GM12878 (cell line): ENCODE measurements at regions not wholly inside any gene's neighbourhood (a gene's known extent, or its start where the extent isn't known, plus 50 kb on each side); places are given as distances from the start of the nearest gene placed in this dataset.

Experiments
- ATAC-seq: fragments of 200-7000 bp; cut with Tn5 transposase; 3 replicates; pipeline ENCODE4 v1.9.1; 2020; ENCODE audit warnings: mild to moderate bottlenecking, moderate library complexity
- BruUV-seq: library from RNA; stranded (reverse); fragments of 400-500 nt; replicated peaks from 2 replicates; lab custom pipeline; 2021; lab: Mats Ljungman, UMichigan
- CTCF ChIA-PET: fragments of 300-600 bp; sonication (Branson Sonifier 250); formaldehyde crosslinking; extraction: SDS; loops from one replicate; lab custom pipeline; 2021; ENCODE audit warnings: inconsistent platforms; lab: Yijun Ruan, JAX
- POLR2A ChIA-PET: fragments of 350-600 bp; formaldehyde crosslinking; extraction: SDS; loops from one replicate; lab custom pipeline; 2021; ENCODE audit warnings: inconsistent platforms; lab: Charles Lee
- RAD21 ChIA-PET: fragments of 300-600 bp; sonication (Branson Sonifier 250); formaldehyde crosslinking; loops from one replicate; lab custom pipeline; 2023; ENCODE audit warnings: antibody characterized with exemption; ENCODE audit not compliant: unreplicated experiment; lab: Charles Lee
- SMC1A ChIA-PET: fragments of 300-600 bp; sonication (Branson Sonifier 250); formaldehyde crosslinking; loops from one replicate; lab custom pipeline; 2023; ENCODE audit not compliant: unreplicated experiment, uncharacterized antibody; lab: Charles Lee
- DNase-seq: peaks from one replicate; pipeline ENCODE4 v3.0.0-alpha.2; 2011; ENCODE audit warnings: low read depth, low spot score
- FAIRE-seq: peaks from 3 replicates; lab custom pipeline; 2011; peaks lifted over from hg19 to GRCh38; lab: Jason Lieb, UNC
- H2AFZ ChIP-seq: 2 replicates; pipeline ENCODE4 v1.6.0; 2011; ENCODE audit warnings: low read depth, low read length, control low read depth; ENCODE audit not compliant: control insufficient read depth
- H3K27ac ChIP-seq: 2 replicates; pipeline ENCODE4 v1.5.1; 2011; ENCODE audit warnings: control low read depth; ENCODE audit not compliant: control insufficient read depth, insufficient read depth
- H3K27me3 ChIP-seq, 2 experiments: replicated peaks in 1 of 2; 2 replicates each; pipeline versions ENCODE4 v1.6.0 to v1.6.1; 2011; ENCODE audit warnings: low read length in 1 of 2; ENCODE audit not compliant: control insufficient read depth in 2 of 2, insufficient read depth in 2 of 2
- H3K36me3 ChIP-seq, 2 experiments: 2 replicates each; pipeline ENCODE4 v1.5.1; 2011; ENCODE audit warnings: low read length in 1 of 2; ENCODE audit not compliant: control insufficient read depth in 2 of 2, insufficient read depth in 2 of 2
- H3K4me1 ChIP-seq: 2 replicates; pipeline ENCODE4 v1.6.1; 2011; ENCODE audit warnings: mild to moderate bottlenecking, low read length, moderate library complexity, mixed read lengths; ENCODE audit not compliant: control insufficient read depth, insufficient read depth
- H3K4me2 ChIP-seq: 2 replicates; pipeline ENCODE4 v1.6.0; 2011; ENCODE audit warnings: control low read depth; ENCODE audit not compliant: control insufficient read depth, insufficient read depth
- H3K4me3 ChIP-seq: fragments of 200-600 bp; sonication (generic); 2 replicates; pipeline ENCODE4 v1.5.1; 2016
- H3K79me2 ChIP-seq: 2 replicates; pipeline ENCODE4 v1.6.0; 2011; ENCODE audit warnings: low read length; ENCODE audit not compliant: control insufficient read depth, insufficient read depth
- H3K9ac ChIP-seq: 2 replicates; pipeline ENCODE4 v1.8.0; 2011; ENCODE audit warnings: low read length, control low read depth, mixed read lengths; ENCODE audit not compliant: control insufficient read depth, insufficient read depth
- H3K9me3 ChIP-seq: replicated peaks from 3 replicates; pipeline ENCODE4 v1.5.1; 2011; ENCODE audit warnings: mild to moderate bottlenecking, low read length; ENCODE audit not compliant: control insufficient read depth, insufficient read depth
- H4K20me1 ChIP-seq: 2 replicates; pipeline ENCODE4 v1.6.0; 2011; ENCODE audit not compliant: control insufficient read depth, insufficient read depth
- CEBPB ChIP-seq, 2 experiments: fragments of 150-350 bp in 1 of 2; IDR thresholded peaks; 2 replicates each; pipeline ENCODE4 v1.6.1; 2012 to 2014; ENCODE audit warnings: low read depth in 2 of 2, low read length in 2 of 2, borderline replicate concordance in 1 of 2, inconsistent platforms in 1 of 2
- FOXM1 ChIP-seq: IDR thresholded peaks from 2 replicates; pipeline ENCODE4 v1.6.1; 2012; ENCODE audit warnings: low read depth, mild to moderate bottlenecking, inconsistent platforms, low read length, moderate library complexity
- JUNB ChIP-seq: IDR thresholded peaks from 2 replicates; pipeline ENCODE4 v1.6.1; 2016; ENCODE audit warnings: antibody characterized with exemption, mild to moderate bottlenecking
- MEF2A ChIP-seq: IDR thresholded peaks from 2 replicates; pipeline ENCODE4 v1.6.1; 2011; ENCODE audit warnings: low read depth, mild to moderate bottlenecking, low read length, moderate library complexity; ENCODE audit not compliant: insufficient read depth
- NFXL1 ChIP-seq: fragments of 450-650 bp; IDR thresholded peaks from 2 replicates; pipeline ENCODE4 v1.6.1; 2017; ENCODE audit warnings: antibody characterized with exemption, mild to moderate bottlenecking, borderline replicate concordance
- NRF1 ChIP-seq: conservative IDR thresholded peaks from 2 replicates; pipeline ENCODE4 v1.6.1; 2011; ENCODE audit warnings: mild to moderate bottlenecking, low read depth, low read length, improper control_type of control experiment
- PKNOX1 ChIP-seq: fragments of 450-650 bp; IDR thresholded peaks from 2 replicates; pipeline ENCODE4 v1.6.1; 2016; ENCODE audit warnings: mild to moderate bottlenecking
- PML ChIP-seq: IDR thresholded peaks from 2 replicates; pipeline ENCODE4 v1.6.1; 2012; ENCODE audit warnings: low read length, inconsistent platforms
- SKIL ChIP-seq: fragments of 450-650 bp; IDR thresholded peaks from 2 replicates; pipeline ENCODE4 v1.6.1; 2017; ENCODE audit warnings: mild to moderate bottlenecking, low read depth, inconsistent platforms; ENCODE audit not compliant: poor library complexity, severe bottlenecking
- SMARCA5 ChIP-seq: fragments of 450-650 bp; IDR thresholded peaks from 2 replicates; pipeline ENCODE4 v1.6.1; 2017; ENCODE audit warnings: mild to moderate bottlenecking
- YBX1 ChIP-seq: fragments of 450-650 bp; IDR thresholded peaks from 2 replicates; pipeline ENCODE4 v1.6.1; 2016; ENCODE audit warnings: antibody characterized with exemption
- ZBED1 ChIP-seq: IDR thresholded peaks from 2 replicates; pipeline ENCODE4 v1.6.1; 2016; ENCODE audit warnings: borderline replicate concordance
- ZNF217 ChIP-seq: fragments of 450-650 bp; IDR thresholded peaks from 2 replicates; pipeline ENCODE4 v1.6.1; 2017; ENCODE audit warnings: antibody characterized with exemption, mild to moderate bottlenecking
- WGBS: methylation state at CpG from one replicate; pipeline ENCODE4 v1.1.6; 2016; ENCODE audit warnings: low lambda C conversion rate; ENCODE audit not compliant: insufficient replicate concordance, insufficient coverage; ENCODE audit errors: missing lambda C conversion rate; 5-methylcytosine and 5-hydroxymethylcytosine counted together
- in situ Hi-C: fragments of 300-500 bp; cut with MboI; formaldehyde crosslinking; loops from 9 replicates; pipeline ENCODE4 v1.14.3; 2018; ENCODE audit warnings: mixed read lengths
- intact Hi-C: fragments of 100-400 bp; cut with micrococcal nuclease; formaldehyde crosslinking; loops from one replicate; pipeline ENCODE4 v1.14.2; 2022; ENCODE audit not compliant: unreplicated experiment

- intact Hi-C loops: no loop called here
- BruUV-seq: no TSS peak
- Histone ChIP-seq H3K4me1 (no peaks in the 10 kb centered on the region), H3K4me2 (no peak overlapping the region), H3K36me3 (no peaks in the 10 kb centered on the region), H4K20me1 (no peaks in the 10 kb centered on the region), H3K9ac (no peak overlapping the region), H3K79me2 (no peaks in the 10 kb centered on the region), H3K27ac (no peak overlapping the region), H3K9me3 (no peaks in the 10 kb centered on the region), H3K4me3 (no peak overlapping the region), H3K27me3 (no peaks in the 10 kb centered on the region), H2AFZ (no peak overlapping the region)
- in situ Hi-C loops: no loop called here
- DNase-seq: no peak
- no peak for FAIRE-seq
- ChIA-PET CTCF (no interaction called here), SMC1A (interaction anchor here (0.9 kb wide), 1 partner anchor 21 kb away, joined by 3 read pairs; no protein-coding TSS in a partner anchor), POLR2A (no interaction called here), RAD21 (no interaction called here)
- TF ChIP-seq ZBED1 (no peak), FOXM1 (no peak), NFXL1 (no peak), PML (no peak), PKNOX1 (no peak), ZNF217 (no peak), JUNB (no peak), MEF2A (no peak), YBX1 (no peak), SKIL (no peak), SMARCA5 (no peak), NRF1 (no peak), CEBPB (IDR thresholded peaks at IDR 0.05; ENCODE audit: borderline replicate concordance in 1 of 2, low read depth in 2 of 2, low read length in 2 of 2) (no peak)
- 0% methylated on average over 1 of the region's 1 CpG for WGBS
- no peak for ATAC-seq
Observed at GRCh38 chr7:16367115-16367514, 54.2 kb downstream of the CRPPA start.
